ENCODE measurements at regions not wholly inside any gene's neighbourhood (a gene's known extent, or its start where the extent isn't known, plus 50 kb on each side); places are given as distances from the start of the nearest gene placed in this dataset.

GRCh38 chr9:7226007-7226640 lies 468.4 kb downstream of the KDM4C start:
- FAIRE-seq: no peak
- no peak for DNase-seq (ENCODE audit: insufficient read length)
- TF ChIP-seq TAF1 (IDR thresholded peaks at IDR 0.05; ENCODE audit: borderline replicate concordance, low read depth, low read length) (no peak), POLR2AphosphoS5 (IDR thresholded peaks at IDR 0.05; ENCODE audit: low read depth, low read length) (no peak), POLR2A (IDR thresholded peaks at IDR 0.05; ENCODE audit: low read depth, low read length) (no peak)
